T-cell (primary cell): ENCODE measurements at regions not wholly inside any gene's neighbourhood (a gene's known extent, or its start where the extent isn't known, plus 50 kb on each side); places are given as distances from the start of the nearest gene placed in this dataset.

Source experiments
- ATAC-seq, 4 experiments: fragments of 200-7000 bp in 3 of 4; fragments of 150-1000 bp in 1 of 4; cut with Tn5 transposase; replicated peaks in 1 of 4; 1 replicate in 3 of 4; 2 replicates in 1 of 4; pipeline ENCODE4 v1.10.0; 2021; ENCODE audit warnings: moderate library complexity in 3 of 4, mild to moderate bottlenecking in 2 of 4, moderate number of reproducible peaks in 1 of 4
- CTCF ChIA-PET, 2 donors: fragments of 300-600 bp; sonication (Branson Sonifier 250); formaldehyde crosslinking; loops; one replicate each; lab custom pipeline; 2022; ENCODE audit warnings: antibody characterized with exemption in 2 of 2; lab: Charles Lee
- POLR2A ChIA-PET, 2 donors: fragments of 300-600 bp; sonication (Branson Sonifier 250); formaldehyde crosslinking; loops; one replicate each; lab custom pipeline; 2022; ENCODE audit warnings: antibody characterized with exemption in 2 of 2; lab: Charles Lee
- DNase-seq, 35 experiments: peaks; one replicate each; pipeline versions ENCODE4 v3.0.0 to v3.0.0-alpha.2; 2013 to 2023
- H3K27ac ChIP-seq: one replicate; pipeline ENCODE4 v1.5.1; 2013; ENCODE audit warnings: low read length
- H3K27me3 ChIP-seq, 2 experiments: replicated peaks in 1 of 2; 1 replicate in 1 of 2; 2 replicates in 1 of 2; pipeline versions ENCODE4 v1.6.1 to v1.7.0; 2013; ENCODE audit warnings: low read length in 1 of 2, mixed read lengths in 1 of 2; ENCODE audit not compliant: control insufficient read depth in 2 of 2, insufficient read depth in 2 of 2; ENCODE audit errors: extremely low read depth in 1 of 2
- H3K36me3 ChIP-seq, 2 donors: 1 replicate in 1 of 2; 2 replicates in 1 of 2; pipeline versions ENCODE4 v1.6.1 to v1.7.0; 2013; ENCODE audit warnings: low read length in 1 of 2; ENCODE audit not compliant: control insufficient read depth in 2 of 2, insufficient read depth in 1 of 2; ENCODE audit errors: extremely low read depth in 1 of 2
- H3K4me1 ChIP-seq, 2 experiments: 1 replicate in 1 of 2; 2 replicates in 1 of 2; pipeline versions ENCODE4 v1.6.1 to v1.7.0; 2013; ENCODE audit warnings: low read length in 2 of 2, mixed read lengths in 1 of 2; ENCODE audit not compliant: insufficient read depth in 2 of 2, control insufficient read depth in 1 of 2; ENCODE audit errors: extremely low read depth in 1 of 2
- H3K4me3 ChIP-seq, 2 donors: 1 replicate in 1 of 2; 2 replicates in 1 of 2; pipeline versions ENCODE4 v1.5.1 to v1.7.0; 2013; ENCODE audit warnings: mild to moderate bottlenecking in 2 of 2, low read length in 1 of 2, moderate library complexity in 1 of 2; ENCODE audit not compliant: control insufficient read depth in 1 of 2; ENCODE audit errors: extremely low read depth in 1 of 2
- H3K9me3 ChIP-seq: 2 replicates; pipeline ENCODE4 v1.7.0; 2013
- H3K27ac Mint-ChIP-seq, 2 donors: one replicate each; pipeline ENCODE4 v1.8.0; 2020 to 2021; ENCODE audit warnings: mild to moderate bottlenecking in 2 of 2, mixed read lengths in 2 of 2
- H3K27me3 Mint-ChIP-seq, 2 donors: one replicate each; pipeline ENCODE4 v1.8.0; 2021 to 2022; ENCODE audit warnings: mixed read lengths in 2 of 2
- H3K36me3 Mint-ChIP-seq: one replicate; pipeline ENCODE4 v1.8.0; 2021; ENCODE audit warnings: mixed read lengths
- H3K4me1 Mint-ChIP-seq, 3 donors: one replicate each; pipeline ENCODE4 v1.8.0; 2020 to 2022; ENCODE audit warnings: mixed read lengths in 3 of 3, mild to moderate bottlenecking in 1 of 3
- H3K4me3 Mint-ChIP-seq, 3 donors: one replicate each; pipeline ENCODE4 v1.8.0; 2020 to 2022; ENCODE audit warnings: mild to moderate bottlenecking in 3 of 3, mixed read lengths in 3 of 3, moderate library complexity in 3 of 3
- H3K9me3 Mint-ChIP-seq, 3 donors: one replicate each; pipeline ENCODE4 v1.8.0; 2020 to 2022; ENCODE audit warnings: mixed read lengths in 3 of 3
- WGBS: methylation state at CpG from one replicate; pipeline ENCODE4 v1.1.5; 2013; ENCODE audit warnings: missing lambda C conversion rate; ENCODE audit not compliant: insufficient coverage; 5-methylcytosine and 5-hydroxymethylcytosine counted together

DNA sequence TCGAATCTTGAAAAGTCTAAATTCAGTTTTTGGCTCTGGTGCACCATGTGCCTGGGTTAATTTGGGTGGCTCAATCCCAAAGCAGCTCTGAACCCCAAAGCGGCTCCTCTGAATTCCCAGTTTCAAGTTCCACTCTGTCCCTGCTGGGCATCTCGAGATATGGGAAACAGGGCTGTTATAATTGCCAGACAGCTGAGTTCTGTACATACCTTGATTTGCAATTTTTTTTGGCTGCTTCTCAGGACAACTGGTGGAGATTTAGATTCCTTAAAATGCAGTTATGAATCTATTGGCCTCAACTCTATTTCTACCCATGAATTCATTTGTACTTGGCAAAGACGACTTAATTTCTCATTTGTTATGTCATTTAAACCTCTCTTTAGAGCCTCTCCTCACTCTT, 808.5 kb downstream of the TLE4 start:
- Mint-ChIP-seq H3K4me3 (no peak overlapping the region), H3K4me1 (no peaks in the 10 kb centered on the region)

GRCh38 chr9:80378669-80379293, 807.0 kb downstream of the TLE4 start:
- POLR2A ChIA-PET, result no interaction called here
- ATAC-seq, result no peak
- H3K27me3 ChIP-seq, result no peaks in the 10 kb centered on the region
- no peak overlapping the region for H3K27ac ChIP-seq
- Mint-ChIP-seq H3K4me1 (no peaks in the 10 kb centered on the region), H3K36me3 (no peaks in the 10 kb centered on the region), H3K4me3 (no peak overlapping the region), H3K27me3 (no peaks in the 10 kb centered on the region), H3K9me3 (peaks cover 0 to 2% (median 0%) of the 10 kb centered on the region in 3 donors), H3K27ac (no peak overlapping the region)
- DNase-seq, result no peak
- CTCF ChIA-PET, result no interaction called here
- no peaks in the 10 kb centered on the region for H3K36me3 ChIP-seq
- no peaks in the 10 kb centered on the region for H3K4me1 ChIP-seq
- no peak overlapping the region for H3K4me3 ChIP-seq
- 82% methylated on average over 2 of the region's 5 CpGs for WGBS
- no peaks in the 10 kb centered on the region for H3K9me3 ChIP-seq

More for the DNA sequence above, 808.5 kb downstream of the TLE4 start:
- H3K36me3 ChIP-seq, result no peaks in the 10 kb centered on the region
- H3K9me3 ChIP-seq, result no peaks in the 10 kb centered on the region
- DNase-seq (no peak), ATAC-seq (no peak)
- POLR2A ChIA-PET, result no interaction called here
- Mint-ChIP-seq H3K36me3 (no peaks in the 10 kb centered on the region), H3K27me3 (no peaks in the 10 kb centered on the region), H3K9me3 (no peaks in the 10 kb centered on the region), H3K27ac (no peak overlapping the region)
- no peaks in the 10 kb centered on the region for H3K27me3 ChIP-seq
- CTCF ChIA-PET, result interaction anchor here in 1 of 2 donors (0.6 kb wide), 1 partner anchor 1369 kb away, joined by 3 read pairs; no protein-coding TSS in a partner anchor
- no CpG with 5 or more reads among the region's 4 CpGs for WGBS
- no peaks in the 10 kb centered on the region for H3K4me1 ChIP-seq
- no peak overlapping the region for H3K27ac ChIP-seq
- H3K4me3 ChIP-seq, result no peak overlapping the region

DNA sequence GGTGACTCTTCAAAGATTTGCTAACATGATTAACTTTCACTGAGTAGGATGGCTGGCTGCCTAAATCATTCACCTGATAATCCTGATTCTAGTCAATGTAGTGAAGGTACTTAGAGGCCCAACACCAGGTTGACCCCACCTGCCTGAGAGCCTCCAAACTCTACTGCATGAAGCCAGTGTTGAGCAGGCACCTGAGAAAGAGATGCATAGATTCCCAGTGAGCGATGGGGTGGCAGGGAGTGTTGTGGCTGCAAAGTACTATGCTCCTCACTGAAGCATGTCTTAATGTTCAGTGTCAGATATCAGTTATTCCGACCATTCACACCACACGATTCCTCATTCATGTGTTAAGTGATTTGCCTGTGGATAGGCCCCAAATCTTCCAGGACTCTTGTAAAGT, 804.4 kb downstream of the TLE4 start:
- Histone ChIP-seq H3K27me3 (no peaks in the 10 kb centered on the region), H3K4me1 (no peaks in the 10 kb centered on the region), H3K36me3 (no peaks in the 10 kb centered on the region), H3K27ac (no peak overlapping the region), H3K4me3 (no peak overlapping the region), H3K9me3 (no peaks in the 10 kb centered on the region)
- ChIA-PET CTCF (no interaction called here), POLR2A (no interaction called here)
- H3K4me3 Mint-ChIP-seq, result no peak overlapping the region
- DNase-seq, result no peak
- H3K27ac Mint-ChIP-seq, result no peak overlapping the region
- H3K27me3 Mint-ChIP-seq, result no peaks in the 10 kb centered on the region
- H3K36me3 Mint-ChIP-seq, result no peaks in the 10 kb centered on the region
- ATAC-seq, result no peak
- WGBS, result no CpG with 5 or more reads among the region's 3 CpGs
- peaks cover 0 to 4% (median 2%) of the 10 kb centered on the region in 3 donors for H3K9me3 Mint-ChIP-seq
- no peaks in the 10 kb centered on the region for H3K4me1 Mint-ChIP-seq

DNA sequence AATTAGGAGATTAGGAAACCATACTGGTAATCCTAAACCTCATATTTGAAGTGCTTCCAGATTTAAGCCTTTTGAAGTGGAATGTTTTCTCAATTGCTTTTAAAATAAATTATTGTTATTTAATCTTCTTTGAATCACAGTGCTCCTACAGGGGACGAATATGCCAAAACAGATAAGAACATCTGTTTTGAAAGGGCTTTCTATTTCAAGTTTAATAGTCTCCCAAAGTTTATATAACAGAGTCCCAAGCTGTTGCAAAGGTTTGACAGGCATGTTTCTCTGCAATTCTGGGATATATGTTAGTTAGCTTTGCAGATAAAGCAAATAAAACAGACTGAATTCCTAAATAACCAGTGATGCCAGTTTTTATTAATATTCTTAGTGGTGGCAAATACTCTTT, 803.7 kb downstream of the TLE4 start:
- Mint-ChIP-seq H3K27ac (no peak overlapping the region), H3K27me3 (no peaks in the 10 kb centered on the region), H3K4me3 (no peak overlapping the region), H3K36me3 (no peaks in the 10 kb centered on the region), H3K4me1 (no peaks in the 10 kb centered on the region), H3K9me3 (peaks cover 0 to 4% (median 2%) of the 10 kb centered on the region in 3 donors)
- no CpG with 5 or more reads among the region's 1 CpG for WGBS
- H3K9me3 ChIP-seq, result no peaks in the 10 kb centered on the region
- ChIA-PET CTCF (no interaction called here), POLR2A (no interaction called here)
- ATAC-seq, result no peak
- no peaks in the 10 kb centered on the region for H3K36me3 ChIP-seq
- H3K27ac ChIP-seq, result no peak overlapping the region
- H3K27me3 ChIP-seq, result no peaks in the 10 kb centered on the region
- H3K4me1 ChIP-seq, result no peaks in the 10 kb centered on the region
- H3K4me3 ChIP-seq, result no peak overlapping the region
- DNase-seq, result no peak

GRCh38 chr9:80369641-80370040, 797.9 kb downstream of the TLE4 start:
- DNase-seq (no peak), ATAC-seq (no peak)
- POLR2A ChIA-PET, result no interaction called here
- Mint-ChIP-seq H3K27me3 (no peaks in the 10 kb centered on the region), H3K36me3 (no peaks in the 10 kb centered on the region), H3K4me1 (no peaks in the 10 kb centered on the region), H3K27ac (no peak overlapping the region), H3K9me3 (peaks cover 4 to 10% (median 7%) of the 10 kb centered on the region in 3 donors), H3K4me3 (no peak overlapping the region)
- Histone ChIP-seq H3K9me3 (no peaks in the 10 kb centered on the region), H3K27ac (no peak overlapping the region), H3K4me1 (no peaks in the 10 kb centered on the region), H3K27me3 (no peaks in the 10 kb centered on the region), H3K4me3 (no peak overlapping the region), H3K36me3 (no peaks in the 10 kb centered on the region)
- CTCF ChIA-PET, result no interaction called here
- no CpG with 5 or more reads among the region's 2 CpGs for WGBS

- Mint-ChIP-seq H3K9me3 (peaks cover 3 to 12% (median 7%) of the 10 kb centered on the region in 3 donors), H3K36me3 (no peaks in the 10 kb centered on the region), H3K27me3 (no peaks in the 10 kb centered on the region), H3K4me3 (no peak overlapping the region), H3K27ac (no peak overlapping the region), H3K4me1 (no peaks in the 10 kb centered on the region)
- Histone ChIP-seq H3K27ac (no peak overlapping the region), H3K27me3 (no peaks in the 10 kb centered on the region), H3K4me1 (no peaks in the 10 kb centered on the region), H3K4me3 (no peak overlapping the region), H3K36me3 (no peaks in the 10 kb centered on the region), H3K9me3 (no peaks in the 10 kb centered on the region)
- CTCF ChIA-PET, result no interaction called here
- DNase-seq, result no peak
- WGBS, result no CpG with 5 or more reads among the region's 2 CpGs
- no peak for ATAC-seq
- POLR2A ChIA-PET, result no interaction called here
Measured at GRCh38 chr9:80366626-80367025, 794.9 kb downstream of the TLE4 start.
